SK-N-SH (cell line): ENCODE measurements at regions not wholly inside any gene's neighbourhood (a gene's known extent, or its start where the extent isn't known, plus 50 kb on each side); places are given as distances from the start of the nearest gene placed in this dataset.

Experiments
- CTCF ChIA-PET: fragments of 300-600, 350-600 bp; formaldehyde crosslinking; extraction: SDS; loops from one replicate; lab custom pipeline; 2021; lab: Yijun Ruan, JAX
- POLR2A ChIA-PET: fragments of 350-600 bp; sonication (Branson Sonifier 250); formaldehyde crosslinking; extraction: SDS; loops from one replicate; lab custom pipeline; 2020; ENCODE audit warnings: antibody characterized with exemption, inconsistent platforms; lab: Yijun Ruan, JAX
- DNase-seq: peaks from one replicate; pipeline ENCODE4 v3.0.0; 2012
- H2AFZ ChIP-seq: fragments of 200-600 bp; sonication (generic); 2 replicates; pipeline ENCODE4 v1.8.1; 2016; ENCODE audit warnings: antibody characterized with exemption, mild to moderate bottlenecking, low read depth
- H3F3A ChIP-seq: fragments of 200-600 bp; sonication (generic); replicated peaks from 2 replicates; pipeline ENCODE3; 2016; ENCODE audit warnings: antibody characterized with exemption, mild to moderate bottlenecking; ENCODE audit not compliant: insufficient read depth
- H3K27ac ChIP-seq, 2 experiments: fragments of 200-500 bp in 1 of 2; fragments of 200-600 bp in 1 of 2; sonication (Bioruptor generic) in 1 of 2; sonication (generic), shearing (Covaris generic) in 1 of 2; 2 replicates each; pipeline versions ENCODE4 v1.5.1 to v1.6.1; 2014 to 2016; ENCODE audit warnings: low read depth in 2 of 2, inconsistent platforms in 1 of 2, low read length in 1 of 2, mild to moderate bottlenecking in 1 of 2, mixed read lengths in 1 of 2
- H3K27me3 ChIP-seq: fragments of 200-600 bp; sonication (generic), shearing (Covaris generic); 2 replicates; pipeline ENCODE4 v1.6.1; 2016; ENCODE audit warnings: mixed run types; ENCODE audit not compliant: insufficient read depth
- H3K36me3 ChIP-seq, 2 experiments: fragments of 200-500 bp in 1 of 2; fragments of 200-600 bp in 1 of 2; sonication (Bioruptor generic) in 1 of 2; sonication (generic) in 1 of 2; replicated peaks in 1 of 2; 2 replicates each; pipeline versions ENCODE3 to v1.5.1; 2014 to 2016; ENCODE audit warnings: low read length in 1 of 2, mild to moderate bottlenecking in 1 of 2; ENCODE audit not compliant: insufficient read depth in 2 of 2, control insufficient read depth in 1 of 2
- H3K4me1 ChIP-seq, 2 experiments: fragments of 200-500 bp in 1 of 2; fragments of 200-600 bp in 1 of 2; sonication (Bioruptor generic) in 1 of 2; sonication (generic), shearing (Covaris generic) in 1 of 2; 2 replicates each; pipeline versions ENCODE4 v1.5.1 to v1.6.1; 2014 to 2016; ENCODE audit warnings: low read depth in 1 of 2, low read length in 1 of 2, mixed run types in 1 of 2; ENCODE audit not compliant: insufficient read depth in 2 of 2, control insufficient read depth in 1 of 2
- H3K4me2 ChIP-seq: fragments of 200-600 bp; sonication (generic), shearing (Covaris generic); 2 replicates; pipeline ENCODE4 v1.6.1; 2017; ENCODE audit warnings: mixed run types
- H3K4me3 ChIP-seq, 2 experiments: fragments of 200-500 bp in 1 of 2; fragments of 200-600 bp in 1 of 2; sonication (Bioruptor generic) in 1 of 2; sonication (generic), shearing (Covaris generic) in 1 of 2; 2 replicates each; pipeline versions ENCODE4 v1.5.1 to v1.8.1; 2014 to 2016; ENCODE audit warnings: low read depth in 2 of 2, inconsistent platforms in 1 of 2, low read length in 1 of 2, mild to moderate bottlenecking in 1 of 2, mixed read lengths in 1 of 2, moderate library complexity in 1 of 2
- H3K79me2 ChIP-seq: fragments of 200-600 bp; sonication (generic); 2 replicates; pipeline ENCODE4 v1.8.1; 2017; ENCODE audit warnings: mild to moderate bottlenecking; ENCODE audit not compliant: insufficient read depth
- H3K9ac ChIP-seq: fragments of 200-600 bp; sonication (generic); 2 replicates; pipeline ENCODE4 v1.6.1; 2017; ENCODE audit warnings: mixed run types
- H3K9me2 ChIP-seq: fragments of 200-600 bp; sonication (generic); 2 replicates; pipeline ENCODE4 v1.6.1; 2017; ENCODE audit warnings: mixed run types
- H3K9me3 ChIP-seq: fragments of 200-600 bp; sonication (generic); 2 replicates; pipeline ENCODE4 v1.6.1; 2017; ENCODE audit warnings: mixed run types, mild to moderate bottlenecking, moderate library complexity
- H4K20me1 ChIP-seq: fragments of 200-600 bp; sonication (generic); 2 replicates; pipeline ENCODE4 v1.6.1; 2017; ENCODE audit warnings: mild to moderate bottlenecking, mixed run types; ENCODE audit not compliant: insufficient read depth
- EP300 ChIP-seq, 2 experiments: IDR thresholded peaks; 2 replicates each; pipeline versions ENCODE4 v1.4.0 to v1.6.1; 2012; ENCODE audit warnings: borderline replicate concordance in 1 of 2, low read depth in 1 of 2, low read length in 1 of 2
- FOXM1 ChIP-seq: IDR thresholded peaks from 2 replicates; pipeline ENCODE4 v1.4.0; 2012; ENCODE audit warnings: low read depth, mild to moderate bottlenecking
- MEF2A ChIP-seq: IDR thresholded peaks from 2 replicates; pipeline ENCODE4 v1.4.0; 2012; ENCODE audit warnings: low read depth, borderline replicate concordance
- NRF1 ChIP-seq: IDR thresholded peaks from 2 replicates; pipeline ENCODE4 v1.6.1; 2012; ENCODE audit warnings: low read depth, mild to moderate bottlenecking, low read length
- POLR2AphosphoS5 ChIP-seq: IDR thresholded peaks from 2 replicates; pipeline ENCODE4 v1.6.1; 2012; ENCODE audit warnings: low read depth, low read length
- RCOR1 ChIP-seq: fragments of 150-350 bp; IDR thresholded peaks from 2 replicates; pipeline ENCODE4 v1.6.1; 2017; ENCODE audit warnings: antibody characterized with exemption, low read length
- REST ChIP-seq: IDR thresholded peaks from 2 replicates; pipeline ENCODE4 v1.6.1; 2012; ENCODE audit warnings: mild to moderate bottlenecking, low read depth, low read length, moderate library complexity
- TAF1 ChIP-seq: IDR thresholded peaks from 2 replicates; pipeline ENCODE4 v1.6.1; 2012; ENCODE audit warnings: low read depth, mild to moderate bottlenecking, low read length, moderate library complexity, borderline replicate concordance
- TEAD4 ChIP-seq: IDR thresholded peaks from 2 replicates; pipeline ENCODE4 v1.4.0; 2012; ENCODE audit warnings: mild to moderate bottlenecking, borderline replicate concordance; ENCODE audit not compliant: insufficient read depth
- USF2 ChIP-seq: fragments of 150-350 bp; IDR thresholded peaks from 2 replicates; pipeline ENCODE4 v1.6.1; 2017; ENCODE audit warnings: antibody characterized with exemption, low read length, low read depth, borderline replicate concordance
- WGBS: methylation state at CpG from one replicate; pipeline ENCODE4 v1.1.6; 2017; ENCODE audit warnings: low lambda C conversion rate; 5-methylcytosine and 5-hydroxymethylcytosine counted together
- TF ChIP-seq, protein P1 (sequence below): IDR thresholded peaks from 2 replicates; pipeline ENCODE4; 2012

DNA sequence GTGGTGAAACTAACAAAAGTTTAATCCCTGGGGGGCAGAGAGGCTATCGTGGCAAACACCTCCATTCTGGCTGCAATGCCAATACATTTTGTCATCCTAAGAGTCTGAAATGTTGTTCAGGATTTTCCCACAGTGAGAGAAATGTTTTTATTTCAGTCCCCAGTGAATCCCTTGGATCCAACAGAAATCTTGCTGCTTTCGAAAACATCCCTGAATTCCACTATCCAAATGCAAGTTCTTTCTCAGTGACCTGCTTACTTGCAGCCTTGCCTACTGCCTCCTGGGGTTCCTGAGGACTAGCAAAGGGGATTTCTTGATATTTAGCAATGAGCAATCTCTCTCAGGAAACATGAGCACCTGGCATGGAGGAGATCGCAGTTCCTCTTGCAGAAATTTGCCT, 202.1 kb upstream of the IRX3 start (continued):
- no peak for TF ChIP-seq REST

GRCh38 chr16:54487933-54488332, 201.3 kb upstream of the IRX3 start:
- Histone ChIP-seq H3K4me3 (no peak overlapping the region), H3K36me3 (no peaks in the 10 kb centered on the region), H3K9me2 (no peaks in the 10 kb centered on the region), H3K4me1 (peaks cover 0 to 18% of the 10 kb centered on the region in 2 experiments; a peak in 2 of 4 replicates), H3K9me3 (no peaks in the 10 kb centered on the region), H3F3A (no peaks in the 10 kb centered on the region), H3K27ac (no peak overlapping the region), H3K9ac (no peak overlapping the region), H3K79me2 (no peaks in the 10 kb centered on the region), H2AFZ (no peak overlapping the region), H4K20me1 (no peaks in the 10 kb centered on the region), H3K4me2 (no peak overlapping the region), H3K27me3 (no peaks in the 10 kb centered on the region; the same call in 1 of the 2 replicates)
- POLR2A ChIA-PET: interaction anchor here (0.6 kb wide), 1 partner anchor 147 kb away, joined by 4 read pairs; no protein-coding TSS in a partner anchor
- CTCF ChIA-PET: no interaction called here
- whole genome bisulfite sequencing: 44% methylated on average over 3 of the region's 3 CpGs
- DNase-seq: no peak
- TF ChIP-seq RCOR1 (no peak), MEF2A (no peak), TAF1 (no peak), USF2 (no peak), REST (no peak), NRF1 (no peak), TEAD4 (no peak), EP300 (IDR thresholded peaks at IDR 0.05; ENCODE audit: borderline replicate concordance in 1 of 2, low read depth in 1 of 2, low read length in 1 of 2) (no peak), FOXM1 (no peak), POLR2AphosphoS5 (no peak)
- TF ChIP-seq, protein P1, sequence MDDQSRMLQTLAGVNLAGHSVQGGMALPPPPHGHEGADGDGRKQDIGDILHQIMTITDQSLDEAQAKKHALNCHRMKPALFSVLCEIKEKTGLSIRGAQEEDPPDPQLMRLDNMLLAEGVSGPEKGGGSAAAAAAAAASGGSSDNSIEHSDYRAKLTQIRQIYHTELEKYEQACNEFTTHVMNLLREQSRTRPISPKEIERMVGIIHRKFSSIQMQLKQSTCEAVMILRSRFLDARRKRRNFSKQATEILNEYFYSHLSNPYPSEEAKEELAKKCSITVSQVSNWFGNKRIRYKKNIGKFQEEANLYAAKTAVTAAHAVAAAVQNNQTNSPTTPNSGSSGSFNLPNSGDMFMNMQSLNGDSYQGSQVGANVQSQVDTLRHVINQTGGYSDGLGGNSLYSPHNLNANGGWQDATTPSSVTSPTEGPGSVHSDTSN: no peak
